Kidney epithelial cell (primary cell): ENCODE measurements at regions not wholly inside any gene's neighbourhood (a gene's known extent, or its start where the extent isn't known, plus 50 kb on each side); places are given as distances from the start of the nearest gene placed in this dataset.

Source experiments
- DNase-seq: peaks from one replicate; pipeline ENCODE4 v3.0.0-alpha.2; 2010; ENCODE audit warnings: low read depth
- H3K27me3 ChIP-seq: 2 replicates; pipeline ENCODE4 v1.6.0; 2011; ENCODE audit warnings: low read length; ENCODE audit not compliant: control insufficient read depth, insufficient read depth
- H3K36me3 ChIP-seq: 2 replicates; pipeline ENCODE4 v1.5.1; 2011; ENCODE audit warnings: low read length; ENCODE audit not compliant: control insufficient read depth, insufficient read depth
- H3K4me3 ChIP-seq: 2 replicates; pipeline ENCODE4 v1.5.1; 2011; ENCODE audit warnings: low read depth, mild to moderate bottlenecking, control low read depth, low read length
- TF ChIP-seq, protein P1 (sequence below): IDR thresholded peaks from 2 replicates; pipeline ENCODE4 v1.5.1; 2011; ENCODE audit warnings: mild to moderate bottlenecking, moderate library complexity, low read length, control low read depth, inconsistent platforms; ENCODE audit not compliant: insufficient read depth, poor library complexity, severe bottlenecking

DNA sequence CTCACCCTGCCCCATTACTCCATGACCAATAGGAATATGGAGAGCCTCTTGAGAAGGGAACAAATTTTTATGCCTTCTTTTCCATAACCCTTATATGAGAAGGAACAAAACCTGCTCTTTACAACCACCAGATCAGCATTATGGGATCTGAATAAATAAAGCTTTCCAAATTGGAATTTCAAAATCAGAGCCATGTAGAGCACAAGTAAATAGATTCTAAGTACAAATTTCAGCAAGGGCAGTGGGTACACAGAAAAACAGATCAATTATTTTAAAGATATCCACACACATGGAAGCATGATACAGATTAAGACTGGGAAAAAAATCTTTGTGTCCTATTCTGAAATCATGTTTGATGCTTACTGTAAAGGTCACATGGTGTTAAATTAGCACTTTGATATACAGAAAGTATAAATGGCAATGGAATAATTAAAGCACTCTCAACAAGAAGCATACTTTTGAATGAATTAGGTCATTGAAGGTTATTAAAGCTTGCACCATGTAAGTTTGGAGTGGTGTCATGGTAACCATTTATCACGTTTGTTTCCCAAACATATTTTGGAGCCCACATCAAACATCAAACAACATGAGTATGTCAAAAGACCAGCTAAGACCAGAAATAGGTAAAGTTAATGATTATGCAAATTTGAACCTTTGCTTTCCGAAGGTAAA is 75.9 kb upstream of the AVPR1A start:
- DNase-seq, result no peak
- TF ChIP-seq, protein P1, sequence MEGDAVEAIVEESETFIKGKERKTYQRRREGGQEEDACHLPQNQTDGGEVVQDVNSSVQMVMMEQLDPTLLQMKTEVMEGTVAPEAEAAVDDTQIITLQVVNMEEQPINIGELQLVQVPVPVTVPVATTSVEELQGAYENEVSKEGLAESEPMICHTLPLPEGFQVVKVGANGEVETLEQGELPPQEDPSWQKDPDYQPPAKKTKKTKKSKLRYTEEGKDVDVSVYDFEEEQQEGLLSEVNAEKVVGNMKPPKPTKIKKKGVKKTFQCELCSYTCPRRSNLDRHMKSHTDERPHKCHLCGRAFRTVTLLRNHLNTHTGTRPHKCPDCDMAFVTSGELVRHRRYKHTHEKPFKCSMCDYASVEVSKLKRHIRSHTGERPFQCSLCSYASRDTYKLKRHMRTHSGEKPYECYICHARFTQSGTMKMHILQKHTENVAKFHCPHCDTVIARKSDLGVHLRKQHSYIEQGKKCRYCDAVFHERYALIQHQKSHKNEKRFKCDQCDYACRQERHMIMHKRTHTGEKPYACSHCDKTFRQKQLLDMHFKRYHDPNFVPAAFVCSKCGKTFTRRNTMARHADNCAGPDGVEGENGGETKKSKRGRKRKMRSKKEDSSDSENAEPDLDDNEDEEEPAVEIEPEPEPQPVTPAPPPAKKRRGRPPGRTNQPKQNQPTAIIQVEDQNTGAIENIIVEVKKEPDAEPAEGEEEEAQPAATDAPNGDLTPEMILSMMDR, result no peak
- Histone ChIP-seq H3K4me3 (no peak overlapping the region), H3K36me3 (no peaks in the 10 kb centered on the region), H3K27me3 (no peaks in the 10 kb centered on the region)

DNA sequence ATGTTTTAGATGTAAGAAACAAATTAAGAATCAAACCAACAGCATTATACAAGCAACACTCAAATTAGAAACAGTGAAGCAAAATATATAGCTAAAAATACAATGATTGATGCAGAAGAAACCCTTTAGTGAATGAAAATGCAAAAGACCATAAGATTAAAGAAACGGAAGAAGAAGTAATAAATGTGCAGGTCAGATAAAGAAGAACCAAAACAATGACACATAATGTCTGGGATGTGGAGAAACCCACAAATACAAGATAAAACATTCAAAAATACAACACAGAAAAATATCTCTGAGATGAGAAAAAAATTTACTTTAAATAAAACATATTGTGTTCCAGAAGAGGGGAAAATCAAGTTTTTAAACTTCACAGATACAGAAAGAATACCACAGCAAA is 73.4 kb upstream of the AVPR1A start:
- no peaks in the 10 kb centered on the region for H3K36me3 ChIP-seq
- H3K27me3 ChIP-seq, result no peaks in the 10 kb centered on the region
- no peak overlapping the region for H3K4me3 ChIP-seq
- no peak for DNase-seq
- TF ChIP-seq, protein P1, result no peak

- no peak for DNase-seq
- no peaks in the 10 kb centered on the region for H3K36me3 ChIP-seq
- no peak overlapping the region for H3K4me3 ChIP-seq
- no peaks in the 10 kb centered on the region for H3K27me3 ChIP-seq
- TF ChIP-seq, protein P1, result no peak
Observed at GRCh38 chr12:63223128-63223527, 72.1 kb upstream of the AVPR1A start.

- Histone ChIP-seq H3K36me3 (no peaks in the 10 kb centered on the region), H3K27me3 (no peaks in the 10 kb centered on the region), H3K4me3 (no peak overlapping the region)
- TF ChIP-seq, protein P1, result no peak
- no peak for DNase-seq
Observed at GRCh38 chr12:63222582-63222981, 71.6 kb upstream of the AVPR1A start.

- H3K4me3 ChIP-seq, result no peak overlapping the region
- no peaks in the 10 kb centered on the region for H3K27me3 ChIP-seq
- DNase-seq, result no peak
- H3K36me3 ChIP-seq, result no peaks in the 10 kb centered on the region
- TF ChIP-seq, protein P1, result no peak
Observed at GRCh38 chr12:63220921-63221320, 69.9 kb upstream of the AVPR1A start.

DNA sequence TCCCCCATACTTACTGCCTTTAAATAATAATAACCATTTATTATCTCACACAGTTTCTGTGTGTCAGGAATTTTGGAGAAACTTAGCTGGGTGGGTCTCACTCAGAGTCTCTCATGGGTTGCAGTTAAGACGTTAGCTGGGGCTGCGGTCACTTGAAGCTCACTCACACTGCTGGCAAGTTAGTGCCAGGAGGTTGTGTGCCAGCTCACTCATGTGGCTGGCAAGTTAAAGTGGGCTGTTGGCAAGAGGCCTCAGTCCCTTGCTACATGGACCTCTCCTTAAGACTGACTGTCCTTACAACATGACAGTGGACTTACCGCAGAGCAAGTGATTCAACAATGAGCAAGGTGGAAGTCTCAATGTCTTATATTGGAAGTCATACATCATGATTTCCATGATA is 61.3 kb upstream of the AVPR1A start:
- Histone ChIP-seq H3K27me3 (no peaks in the 10 kb centered on the region), H3K4me3 (no peak overlapping the region), H3K36me3 (no peaks in the 10 kb centered on the region)
- no peak for DNase-seq
- TF ChIP-seq, protein P1, result no peak
